Lower lobe of right lung (tissue), 2 donors: ENCODE measurements at regions not wholly inside any gene's neighbourhood (a gene's known extent, or its start where the extent isn't known, plus 50 kb on each side); places are given as distances from the start of the nearest gene placed in this dataset.

ENCODE experiments used
- ATAC-seq, 2 donors: fragments of 200-7000 bp; cut with Tn5 transposase; one replicate each; pipeline ENCODE4 v1.9.1; 2020 to 2022; ENCODE audit warnings: mild to moderate bottlenecking in 2 of 2, moderate library complexity in 2 of 2
- DNase-seq: peaks from one replicate; pipeline ENCODE4 v3.0.0-alpha.2; 2020
- H3K27ac ChIP-seq: fragments of 200-600 bp; one replicate; pipeline ENCODE4 v1.8.0; 2022
- H3K27me3 ChIP-seq: fragments of 200-600 bp; one replicate; pipeline ENCODE4 v1.8.0; 2022; ENCODE audit warnings: low read depth
- H3K36me3 ChIP-seq: fragments of 200-600 bp; one replicate; pipeline ENCODE4 v1.8.0; 2022; ENCODE audit warnings: mild to moderate bottlenecking
- H3K4me1 ChIP-seq: fragments of 200-600 bp; one replicate; pipeline ENCODE4 v1.8.0; 2022
- H3K4me3 ChIP-seq: fragments of 200-600 bp; one replicate; pipeline ENCODE4 v1.8.0; 2022; ENCODE audit warnings: mild to moderate bottlenecking
- H3K9me3 ChIP-seq: fragments of 200-600 bp; one replicate; pipeline ENCODE4 v1.8.0; 2022
- CTCF ChIP-seq: fragments of 200-600 bp; IDR thresholded peaks from one replicate; pipeline ENCODE4 v1.8.0; 2022; ENCODE audit warnings: antibody characterized with exemption, mild to moderate bottlenecking
- intact Hi-C: fragments of 100-400 bp; cut with DNase I; formaldehyde crosslinking; loops from one replicate; pipeline ENCODE4 v1.11.0; 2022
- donor health status: DM: no; HTN: yes; CAD: no; lungs with severe emphysema.

- no peaks in the 10 kb centered on the region for H3K36me3 ChIP-seq
- intact Hi-C loops, result no loop called here
- no peak overlapping the region for H3K27ac ChIP-seq
- H3K9me3 ChIP-seq, result no peaks in the 10 kb centered on the region
- ATAC-seq (no peak), DNase-seq (no peak)
- no peak overlapping the region for H3K4me3 ChIP-seq
- TF ChIP-seq CTCF, result no peak
- H3K4me1 ChIP-seq, result no peaks in the 10 kb centered on the region
- no peaks in the 10 kb centered on the region for H3K27me3 ChIP-seq
Observed at GRCh38 chr12:23004473-23005020, 379.6 kb downstream of the ETNK1 start.

- H3K36me3 ChIP-seq, result no peaks in the 10 kb centered on the region
- TF ChIP-seq CTCF, result no peak
- H3K4me1 ChIP-seq, result no peaks in the 10 kb centered on the region
- no peak overlapping the region for H3K4me3 ChIP-seq
- DNase-seq, result no peak
- H3K27me3 ChIP-seq, result no peaks in the 10 kb centered on the region
- H3K27ac ChIP-seq, result no peak overlapping the region
- H3K9me3 ChIP-seq, result no peaks in the 10 kb centered on the region
- intact Hi-C loops, result no loop called here
- no peak for ATAC-seq
Observed at GRCh38 chr12:23005387-23005786, 380.4 kb downstream of the ETNK1 start.

- DNase-seq, result no peak
- Histone ChIP-seq H3K4me1 (no peaks in the 10 kb centered on the region), H3K9me3 (no peaks in the 10 kb centered on the region), H3K27ac (no peak overlapping the region), H3K36me3 (no peaks in the 10 kb centered on the region), H3K27me3 (no peaks in the 10 kb centered on the region), H3K4me3 (no peak overlapping the region)
- intact Hi-C loops, result no loop called here
- no peak for TF ChIP-seq CTCF
- no peak for ATAC-seq
Observed at GRCh38 chr12:23006413-23006812, 381.4 kb downstream of the ETNK1 start.

- Histone ChIP-seq H3K4me3 (no peak overlapping the region), H3K27me3 (no peaks in the 10 kb centered on the region), H3K4me1 (no peaks in the 10 kb centered on the region), H3K9me3 (no peaks in the 10 kb centered on the region), H3K27ac (no peak overlapping the region), H3K36me3 (no peaks in the 10 kb centered on the region)
- TF ChIP-seq CTCF, result no peak
- no peak for DNase-seq
- intact Hi-C loops, result no loop called here
- ATAC-seq, result no peak
Observed at GRCh38 chr12:23008623-23009022, 383.7 kb downstream of the ETNK1 start.

- no peaks in the 10 kb centered on the region for H3K4me1 ChIP-seq
- no peak for TF ChIP-seq CTCF
- no peaks in the 10 kb centered on the region for H3K9me3 ChIP-seq
- no peak overlapping the region for H3K4me3 ChIP-seq
- intact Hi-C loops, result no loop called here
- no peaks in the 10 kb centered on the region for H3K27me3 ChIP-seq
- no peak overlapping the region for H3K27ac ChIP-seq
- DNase-seq (no peak), ATAC-seq (no peak)
- no peaks in the 10 kb centered on the region for H3K36me3 ChIP-seq
Observed at GRCh38 chr12:23014749-23015148, 389.8 kb downstream of the ETNK1 start.
